LNCaP clone FGC (cell line): ENCODE measurements at regions not wholly inside any gene's neighbourhood (a gene's known extent, or its start where the extent isn't known, plus 50 kb on each side); places are given as distances from the start of the nearest gene placed in this dataset.

Source experiments
- DNase-seq: peaks from one replicate; pipeline ENCODE4 v3.0.0-alpha.2; 2011; ENCODE audit warnings: low read depth
- H3K4me3 ChIP-seq: 2 replicates; pipeline ENCODE4 v1.5.1; 2011; ENCODE audit warnings: mild to moderate bottlenecking, low read depth, low read length, control low read depth
- TF ChIP-seq, protein P1 (sequence below): IDR thresholded peaks from 2 replicates; pipeline ENCODE4 v1.5.1; 2012; ENCODE audit warnings: mild to moderate bottlenecking; ENCODE audit not compliant: control insufficient read depth, insufficient read depth; ENCODE audit errors: extremely low read depth

DNA sequence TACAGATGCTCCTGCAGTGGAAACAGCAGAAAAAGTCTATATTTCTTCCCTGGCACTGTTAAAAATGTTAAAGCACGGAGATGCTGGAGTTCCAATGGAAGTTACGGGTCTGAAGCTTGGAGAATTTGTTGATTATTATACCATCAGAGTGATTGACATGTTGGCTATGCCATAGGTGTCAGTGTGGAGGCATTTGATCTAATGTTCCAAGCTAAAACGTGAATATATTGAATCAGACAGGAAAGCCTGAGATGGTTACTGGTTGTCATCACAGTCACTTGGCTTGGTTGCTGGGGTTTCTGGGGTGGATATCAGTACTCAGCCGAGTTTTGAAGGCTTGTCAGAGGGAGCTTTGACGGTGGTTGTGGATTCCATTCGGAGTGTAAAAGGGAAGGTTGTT lies 262.9 kb upstream of the CNTNAP5 start:
- H3K4me3 ChIP-seq: no peak overlapping the region
- TF ChIP-seq, protein P1, sequence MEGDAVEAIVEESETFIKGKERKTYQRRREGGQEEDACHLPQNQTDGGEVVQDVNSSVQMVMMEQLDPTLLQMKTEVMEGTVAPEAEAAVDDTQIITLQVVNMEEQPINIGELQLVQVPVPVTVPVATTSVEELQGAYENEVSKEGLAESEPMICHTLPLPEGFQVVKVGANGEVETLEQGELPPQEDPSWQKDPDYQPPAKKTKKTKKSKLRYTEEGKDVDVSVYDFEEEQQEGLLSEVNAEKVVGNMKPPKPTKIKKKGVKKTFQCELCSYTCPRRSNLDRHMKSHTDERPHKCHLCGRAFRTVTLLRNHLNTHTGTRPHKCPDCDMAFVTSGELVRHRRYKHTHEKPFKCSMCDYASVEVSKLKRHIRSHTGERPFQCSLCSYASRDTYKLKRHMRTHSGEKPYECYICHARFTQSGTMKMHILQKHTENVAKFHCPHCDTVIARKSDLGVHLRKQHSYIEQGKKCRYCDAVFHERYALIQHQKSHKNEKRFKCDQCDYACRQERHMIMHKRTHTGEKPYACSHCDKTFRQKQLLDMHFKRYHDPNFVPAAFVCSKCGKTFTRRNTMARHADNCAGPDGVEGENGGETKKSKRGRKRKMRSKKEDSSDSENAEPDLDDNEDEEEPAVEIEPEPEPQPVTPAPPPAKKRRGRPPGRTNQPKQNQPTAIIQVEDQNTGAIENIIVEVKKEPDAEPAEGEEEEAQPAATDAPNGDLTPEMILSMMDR: no peak
- DNase-seq: no peak

DNA sequence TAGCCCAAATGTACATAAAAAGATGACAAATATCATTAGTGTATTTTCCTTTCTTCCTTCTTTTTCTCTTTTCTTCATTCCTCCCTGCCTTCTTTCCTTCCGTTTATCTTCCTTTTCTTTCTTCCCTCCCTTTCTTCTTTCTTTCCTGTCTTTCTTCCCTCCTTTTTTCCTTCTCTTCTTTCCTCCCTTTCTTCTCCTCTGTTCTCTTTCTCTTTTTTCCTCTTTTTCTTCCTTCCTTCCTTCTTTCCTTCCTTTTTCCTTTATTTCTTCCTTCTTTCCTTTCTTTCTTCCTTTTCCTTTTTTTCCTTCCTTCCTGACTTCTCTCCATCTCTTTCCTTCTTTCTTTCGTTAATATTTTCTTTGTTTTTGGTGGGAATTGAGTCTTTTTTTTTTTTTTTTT lies 256.9 kb upstream of the CNTNAP5 start:
- no peak for DNase-seq
- TF ChIP-seq, protein P1: no peak
- H3K4me3 ChIP-seq: no peak overlapping the region

DNA sequence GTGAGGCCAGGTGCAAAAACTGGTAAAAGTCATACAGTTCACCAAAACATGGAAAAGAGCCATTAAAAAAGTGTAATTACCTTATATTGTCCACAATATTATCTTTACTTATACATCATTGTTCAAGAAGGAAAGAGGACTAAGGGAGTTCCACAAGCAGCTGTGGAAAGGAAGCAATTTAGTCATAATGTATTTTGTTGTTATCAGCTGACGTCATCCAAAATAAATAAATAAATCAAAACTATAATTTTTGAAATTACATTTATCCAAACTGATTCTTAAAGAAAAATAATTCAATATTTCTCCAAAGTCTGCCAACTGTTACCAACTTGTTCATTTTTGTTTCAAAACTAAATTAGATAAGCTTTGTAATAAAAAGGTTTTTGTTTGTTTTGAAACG lies 256.1 kb upstream of the CNTNAP5 start:
- H3K4me3 ChIP-seq: no peak overlapping the region
- TF ChIP-seq, protein P1: no peak
- no peak for DNase-seq

DNA sequence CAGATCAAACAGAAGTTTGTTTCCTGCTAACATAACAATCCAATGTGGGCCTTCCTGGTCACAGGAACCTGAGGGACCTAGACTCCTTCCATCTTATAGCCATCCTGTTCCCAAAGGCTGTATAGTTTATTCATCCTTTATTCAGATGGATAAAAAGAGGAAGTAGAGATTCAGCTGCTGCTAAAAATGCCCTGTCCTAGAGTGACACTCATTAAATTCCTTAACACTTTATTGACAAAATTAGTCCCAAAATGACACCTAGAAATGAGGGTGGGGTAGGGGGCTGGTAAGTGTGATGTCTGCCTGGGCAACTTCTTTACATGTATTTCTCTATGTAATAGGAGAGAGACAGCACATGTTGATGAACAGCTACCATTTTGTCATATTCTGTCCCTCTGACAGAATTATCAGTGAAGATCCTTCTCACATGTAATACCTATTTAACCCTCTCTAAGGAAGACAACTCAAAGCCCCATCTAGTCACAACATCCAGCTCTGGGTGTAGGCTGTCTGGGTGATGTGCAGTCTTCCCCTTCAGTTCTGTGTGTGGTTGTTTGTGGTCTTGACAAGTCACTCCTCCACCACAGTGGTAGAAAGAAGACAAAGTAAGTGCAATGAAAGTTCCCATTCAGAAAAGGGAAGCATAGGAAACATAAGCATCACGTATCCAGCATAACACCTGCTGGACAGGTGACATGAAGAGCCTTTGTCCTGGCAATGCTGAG lies 253.9 kb upstream of the CNTNAP5 start:
- no peak overlapping the region for H3K4me3 ChIP-seq
- TF ChIP-seq, protein P1: no peak
- DNase-seq: no peak

DNA sequence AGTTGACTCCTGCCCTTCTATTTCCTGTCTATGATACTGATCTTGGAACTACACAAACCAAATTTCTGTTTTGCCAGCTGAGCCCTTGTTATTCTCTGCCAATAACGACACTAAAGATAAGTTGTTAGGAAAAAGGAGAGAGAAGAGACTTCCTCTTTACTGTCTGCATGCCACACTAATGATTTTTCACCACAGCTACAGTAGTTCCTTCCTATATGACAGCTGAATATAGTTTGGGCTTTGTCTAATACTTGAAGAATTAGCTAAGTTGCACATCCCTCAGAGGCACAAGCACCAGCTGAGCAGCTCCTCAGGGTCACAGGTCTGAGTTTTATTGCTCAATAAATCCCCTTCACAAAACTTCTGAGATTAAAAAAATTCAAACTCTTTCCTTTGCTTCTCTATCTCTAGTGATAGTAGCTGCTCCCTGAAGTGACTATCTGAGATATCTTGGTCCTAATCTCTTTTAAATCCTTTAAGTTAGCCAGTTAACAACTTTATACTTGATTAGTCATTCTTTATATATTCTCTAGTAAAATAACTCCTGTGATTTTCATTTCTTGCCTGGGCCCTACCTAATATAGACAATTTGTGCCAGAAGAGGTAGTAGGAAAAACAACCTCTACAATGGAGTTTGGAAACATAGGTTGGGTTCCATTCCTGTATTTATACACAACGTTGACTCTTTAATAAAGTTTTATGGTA lies 253.0 kb upstream of the CNTNAP5 start:
- no peak overlapping the region for H3K4me3 ChIP-seq
- TF ChIP-seq, protein P1: no peak
- no peak for DNase-seq

DNA sequence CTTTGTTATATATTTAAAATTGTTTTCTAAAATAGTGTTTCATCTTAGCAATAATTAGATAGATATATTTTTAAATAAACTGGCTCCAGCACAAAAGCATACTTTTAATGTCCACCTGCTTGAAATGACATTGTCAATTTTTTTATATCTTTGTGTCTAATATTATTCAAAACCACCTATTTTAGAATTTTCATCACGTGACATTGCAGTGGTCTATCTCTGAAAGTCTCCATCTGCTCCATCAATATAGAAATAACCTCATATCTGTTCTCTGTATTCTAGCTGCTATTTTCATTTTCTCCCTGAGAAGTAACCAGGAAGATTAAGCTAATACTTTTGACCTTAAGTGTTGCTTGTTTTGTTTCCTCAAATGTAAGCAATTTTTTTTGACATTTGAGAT lies 248.0 kb upstream of the CNTNAP5 start:
- H3K4me3 ChIP-seq: no peak overlapping the region
- DNase-seq: no peak
- TF ChIP-seq, protein P1: no peak
